ENCODE measurements at regions not wholly inside any gene's neighbourhood (a gene's known extent, or its start where the extent isn't known, plus 50 kb on each side); places are given as distances from the start of the nearest gene placed in this dataset.

DNA sequence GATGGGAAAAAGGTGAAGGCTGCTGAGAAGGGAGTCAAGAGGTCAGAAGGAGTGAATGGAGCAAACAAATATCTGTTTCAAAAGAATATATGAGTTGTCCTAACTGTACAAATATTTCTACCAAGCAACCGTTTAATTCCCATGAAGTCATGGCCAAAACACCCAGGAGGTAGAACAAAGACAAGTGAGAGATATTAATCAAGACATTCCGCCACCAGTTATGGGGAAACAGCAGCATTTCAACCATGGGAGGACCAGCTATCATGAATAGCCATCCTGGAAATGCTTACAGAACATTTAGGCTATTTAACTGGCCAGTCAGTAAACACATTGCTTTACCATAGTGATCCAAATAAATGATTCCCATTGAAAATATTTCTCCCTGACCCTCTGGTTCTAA, 396.3 kb downstream of the IRS1 start:
- TF ChIP-seq ZNF292 (tag by site-specific recombination; IDR thresholded peaks at IDR 0.05; ENCODE audit: borderline replicate concordance, low read depth), result no peak
- TF ChIP-seq, protein P1, sequence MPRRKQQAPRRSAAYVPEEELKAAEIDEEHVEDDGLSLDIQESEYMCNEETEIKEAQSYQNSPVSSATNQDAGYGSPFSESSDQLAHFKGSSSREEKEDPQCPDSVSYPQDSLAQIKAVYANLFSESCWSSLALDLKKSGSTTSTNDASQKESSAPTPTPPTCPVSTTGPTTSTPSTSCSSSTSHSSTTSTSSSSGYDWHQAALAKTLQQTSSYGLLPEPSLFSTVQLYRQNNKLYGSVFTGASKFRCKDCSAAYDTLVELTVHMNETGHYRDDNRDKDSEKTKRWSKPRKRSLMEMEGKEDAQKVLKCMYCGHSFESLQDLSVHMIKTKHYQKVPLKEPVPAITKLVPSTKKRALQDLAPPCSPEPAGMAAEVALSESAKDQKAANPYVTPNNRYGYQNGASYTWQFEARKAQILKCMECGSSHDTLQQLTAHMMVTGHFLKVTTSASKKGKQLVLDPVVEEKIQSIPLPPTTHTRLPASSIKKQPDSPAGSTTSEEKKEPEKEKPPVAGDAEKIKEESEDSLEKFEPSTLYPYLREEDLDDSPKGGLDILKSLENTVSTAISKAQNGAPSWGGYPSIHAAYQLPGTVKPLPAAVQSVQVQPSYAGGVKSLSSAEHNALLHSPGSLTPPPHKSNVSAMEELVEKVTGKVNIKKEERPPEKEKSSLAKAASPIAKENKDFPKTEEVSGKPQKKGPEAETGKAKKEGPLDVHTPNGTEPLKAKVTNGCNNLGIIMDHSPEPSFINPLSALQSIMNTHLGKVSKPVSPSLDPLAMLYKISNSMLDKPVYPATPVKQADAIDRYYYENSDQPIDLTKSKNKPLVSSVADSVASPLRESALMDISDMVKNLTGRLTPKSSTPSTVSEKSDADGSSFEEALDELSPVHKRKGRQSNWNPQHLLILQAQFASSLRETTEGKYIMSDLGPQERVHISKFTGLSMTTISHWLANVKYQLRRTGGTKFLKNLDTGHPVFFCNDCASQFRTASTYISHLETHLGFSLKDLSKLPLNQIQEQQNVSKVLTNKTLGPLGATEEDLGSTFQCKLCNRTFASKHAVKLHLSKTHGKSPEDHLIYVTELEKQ (tag by site-specific recombination; IDR thresholded peaks at IDR 0.05; ENCODE audit: borderline replicate concordance), result no peak
- no peak for TF ChIP-seq ZNF416 (tag by site-specific recombination; IDR thresholded peaks at IDR 0.05)
- no peak for TF ChIP-seq ZNF558 (tag by site-specific recombination; IDR thresholded peaks at IDR 0.05)
- TF ChIP-seq, protein P2, sequence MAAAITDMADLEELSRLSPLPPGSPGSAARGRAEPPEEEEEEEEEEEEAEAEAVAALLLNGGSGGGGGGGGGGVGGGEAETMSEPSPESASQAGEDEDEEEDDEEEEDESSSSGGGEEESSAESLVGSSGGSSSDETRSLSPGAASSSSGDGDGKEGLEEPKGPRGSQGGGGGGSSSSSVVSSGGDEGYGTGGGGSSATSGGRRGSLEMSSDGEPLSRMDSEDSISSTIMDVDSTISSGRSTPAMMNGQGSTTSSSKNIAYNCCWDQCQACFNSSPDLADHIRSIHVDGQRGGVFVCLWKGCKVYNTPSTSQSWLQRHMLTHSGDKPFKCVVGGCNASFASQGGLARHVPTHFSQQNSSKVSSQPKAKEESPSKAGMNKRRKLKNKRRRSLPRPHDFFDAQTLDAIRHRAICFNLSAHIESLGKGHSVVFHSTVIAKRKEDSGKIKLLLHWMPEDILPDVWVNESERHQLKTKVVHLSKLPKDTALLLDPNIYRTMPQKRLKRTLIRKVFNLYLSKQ (tag by site-specific recombination; IDR thresholded peaks at IDR 0.05; ENCODE audit: borderline replicate concordance), result no peak
- no peak for TF ChIP-seq ZIC2 (tag by site-specific recombination; IDR thresholded peaks at IDR 0.05)
- TF ChIP-seq, protein P3, sequence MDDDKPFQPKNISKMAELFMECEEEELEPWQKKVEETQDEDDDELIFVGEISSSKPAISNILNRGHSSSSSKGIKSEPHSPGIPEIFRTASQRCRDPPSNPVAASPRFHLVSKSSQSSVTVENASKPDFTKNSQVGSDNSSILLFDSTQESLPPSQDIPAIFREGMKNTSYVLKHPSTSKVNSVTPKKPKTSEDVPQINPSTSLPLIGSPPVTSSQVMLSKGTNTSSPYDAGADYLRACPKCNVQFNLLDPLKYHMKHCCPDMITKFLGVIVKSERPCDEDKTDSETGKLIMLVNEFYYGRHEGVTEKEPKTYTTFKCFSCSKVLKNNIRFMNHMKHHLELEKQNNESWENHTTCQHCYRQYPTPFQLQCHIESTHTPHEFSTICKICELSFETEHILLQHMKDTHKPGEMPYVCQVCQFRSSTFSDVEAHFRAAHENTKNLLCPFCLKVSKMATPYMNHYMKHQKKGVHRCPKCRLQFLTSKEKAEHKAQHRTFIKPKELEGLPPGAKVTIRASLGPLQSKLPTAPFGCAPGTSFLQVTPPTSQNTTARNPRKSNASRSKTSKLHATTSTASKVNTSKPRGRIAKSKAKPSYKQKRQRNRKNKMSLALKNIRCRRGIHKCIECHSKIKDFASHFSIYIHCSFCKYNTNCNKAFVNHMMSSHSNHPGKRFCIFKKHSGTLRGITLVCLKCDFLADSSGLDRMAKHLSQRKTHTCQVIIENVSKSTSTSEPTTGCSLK (tag by site-specific recombination; IDR thresholded peaks at IDR 0.05), result no peak
- no peak for TF ChIP-seq PRDM1 (tag by site-specific recombination; IDR thresholded peaks at IDR 0.05)
- TF ChIP-seq, protein P4, sequence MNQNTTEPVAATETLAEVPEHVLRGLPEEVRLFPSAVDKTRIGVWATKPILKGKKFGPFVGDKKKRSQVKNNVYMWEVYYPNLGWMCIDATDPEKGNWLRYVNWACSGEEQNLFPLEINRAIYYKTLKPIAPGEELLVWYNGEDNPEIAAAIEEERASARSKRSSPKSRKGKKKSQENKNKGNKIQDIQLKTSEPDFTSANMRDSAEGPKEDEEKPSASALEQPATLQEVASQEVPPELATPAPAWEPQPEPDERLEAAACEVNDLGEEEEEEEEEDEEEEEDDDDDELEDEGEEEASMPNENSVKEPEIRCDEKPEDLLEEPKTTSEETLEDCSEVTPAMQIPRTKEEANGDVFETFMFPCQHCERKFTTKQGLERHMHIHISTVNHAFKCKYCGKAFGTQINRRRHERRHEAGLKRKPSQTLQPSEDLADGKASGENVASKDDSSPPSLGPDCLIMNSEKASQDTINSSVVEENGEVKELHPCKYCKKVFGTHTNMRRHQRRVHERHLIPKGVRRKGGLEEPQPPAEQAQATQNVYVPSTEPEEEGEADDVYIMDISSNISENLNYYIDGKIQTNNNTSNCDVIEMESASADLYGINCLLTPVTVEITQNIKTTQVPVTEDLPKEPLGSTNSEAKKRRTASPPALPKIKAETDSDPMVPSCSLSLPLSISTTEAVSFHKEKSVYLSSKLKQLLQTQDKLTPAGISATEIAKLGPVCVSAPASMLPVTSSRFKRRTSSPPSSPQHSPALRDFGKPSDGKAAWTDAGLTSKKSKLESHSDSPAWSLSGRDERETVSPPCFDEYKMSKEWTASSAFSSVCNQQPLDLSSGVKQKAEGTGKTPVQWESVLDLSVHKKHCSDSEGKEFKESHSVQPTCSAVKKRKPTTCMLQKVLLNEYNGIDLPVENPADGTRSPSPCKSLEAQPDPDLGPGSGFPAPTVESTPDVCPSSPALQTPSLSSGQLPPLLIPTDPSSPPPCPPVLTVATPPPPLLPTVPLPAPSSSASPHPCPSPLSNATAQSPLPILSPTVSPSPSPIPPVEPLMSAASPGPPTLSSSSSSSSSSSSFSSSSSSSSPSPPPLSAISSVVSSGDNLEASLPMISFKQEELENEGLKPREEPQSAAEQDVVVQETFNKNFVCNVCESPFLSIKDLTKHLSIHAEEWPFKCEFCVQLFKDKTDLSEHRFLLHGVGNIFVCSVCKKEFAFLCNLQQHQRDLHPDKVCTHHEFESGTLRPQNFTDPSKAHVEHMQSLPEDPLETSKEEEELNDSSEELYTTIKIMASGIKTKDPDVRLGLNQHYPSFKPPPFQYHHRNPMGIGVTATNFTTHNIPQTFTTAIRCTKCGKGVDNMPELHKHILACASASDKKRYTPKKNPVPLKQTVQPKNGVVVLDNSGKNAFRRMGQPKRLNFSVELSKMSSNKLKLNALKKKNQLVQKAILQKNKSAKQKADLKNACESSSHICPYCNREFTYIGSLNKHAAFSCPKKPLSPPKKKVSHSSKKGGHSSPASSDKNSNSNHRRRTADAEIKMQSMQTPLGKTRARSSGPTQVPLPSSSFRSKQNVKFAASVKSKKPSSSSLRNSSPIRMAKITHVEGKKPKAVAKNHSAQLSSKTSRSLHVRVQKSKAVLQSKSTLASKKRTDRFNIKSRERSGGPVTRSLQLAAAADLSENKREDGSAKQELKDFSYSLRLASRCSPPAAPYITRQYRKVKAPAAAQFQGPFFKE (tag by site-specific recombination; IDR thresholded peaks at IDR 0.05; ENCODE audit: borderline replicate concordance), result no peak
- TF ChIP-seq ZNF335 (tag by site-specific recombination; conservative IDR thresholded peaks at IDR 0.05), result no peak
- TF ChIP-seq, protein P5, sequence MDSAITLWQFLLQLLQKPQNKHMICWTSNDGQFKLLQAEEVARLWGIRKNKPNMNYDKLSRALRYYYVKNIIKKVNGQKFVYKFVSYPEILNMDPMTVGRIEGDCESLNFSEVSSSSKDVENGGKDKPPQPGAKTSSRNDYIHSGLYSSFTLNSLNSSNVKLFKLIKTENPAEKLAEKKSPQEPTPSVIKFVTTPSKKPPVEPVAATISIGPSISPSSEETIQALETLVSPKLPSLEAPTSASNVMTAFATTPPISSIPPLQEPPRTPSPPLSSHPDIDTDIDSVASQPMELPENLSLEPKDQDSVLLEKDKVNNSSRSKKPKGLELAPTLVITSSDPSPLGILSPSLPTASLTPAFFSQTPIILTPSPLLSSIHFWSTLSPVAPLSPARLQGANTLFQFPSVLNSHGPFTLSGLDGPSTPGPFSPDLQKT (IDR thresholded peaks at IDR 0.05; ENCODE audit: borderline replicate concordance, low read depth, low read length), result no peak
- TF ChIP-seq, protein P6, sequence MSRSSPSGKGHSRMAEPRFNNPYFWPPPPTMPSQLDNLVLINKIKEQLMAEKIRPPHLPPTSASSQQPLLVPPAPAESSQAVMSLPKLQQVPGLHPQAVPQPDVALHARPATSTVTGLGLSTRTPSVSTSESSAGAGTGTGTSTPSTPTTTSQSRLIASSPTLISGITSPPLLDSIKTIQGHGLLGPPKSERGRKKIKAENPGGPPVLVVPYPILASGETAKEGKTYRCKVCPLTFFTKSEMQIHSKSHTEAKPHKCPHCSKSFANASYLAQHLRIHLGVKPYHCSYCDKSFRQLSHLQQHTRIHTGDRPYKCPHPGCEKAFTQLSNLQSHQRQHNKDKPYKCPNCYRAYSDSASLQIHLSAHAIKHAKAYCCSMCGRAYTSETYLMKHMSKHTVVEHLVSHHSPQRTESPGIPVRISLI (tag by site-specific recombination; IDR thresholded peaks at IDR 0.05), result no peak
- TF ChIP-seq, protein P7, sequence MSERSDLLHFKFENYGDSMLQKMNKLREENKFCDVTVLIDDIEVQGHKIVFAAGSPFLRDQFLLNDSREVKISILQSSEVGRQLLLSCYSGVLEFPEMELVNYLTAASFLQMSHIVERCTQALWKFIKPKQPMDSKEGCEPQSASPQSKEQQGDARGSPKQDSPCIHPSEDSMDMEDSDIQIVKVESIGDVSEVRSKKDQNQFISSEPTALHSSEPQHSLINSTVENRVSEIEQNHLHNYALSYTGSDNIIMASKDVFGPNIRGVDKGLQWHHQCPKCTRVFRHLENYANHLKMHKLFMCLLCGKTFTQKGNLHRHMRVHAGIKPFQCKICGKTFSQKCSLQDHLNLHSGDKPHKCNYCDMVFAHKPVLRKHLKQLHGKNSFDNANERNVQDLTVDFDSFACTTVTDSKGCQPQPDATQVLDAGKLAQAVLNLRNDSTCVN (tag by site-specific recombination; optimal IDR thresholded peaks at IDR 0.05), result no peak
- no peak for TF ChIP-seq KLF8 (tag by site-specific recombination; IDR thresholded peaks at IDR 0.05)
- no peak for TF ChIP-seq ZNF155 (tag by site-specific recombination; IDR thresholded peaks at IDR 0.05)
- no peak for TF ChIP-seq ZBTB17 (tag by site-specific recombination; IDR thresholded peaks at IDR 0.05)
- no peak for TF ChIP-seq ZNF654 (tag by site-specific recombination; IDR thresholded peaks at IDR 0.05; ENCODE audit: low read depth)
- TF ChIP-seq ZNF658 (tag by site-specific recombination; IDR thresholded peaks at IDR 0.05), result no peak
- no peak for TF ChIP-seq ZNF530 (tag by site-specific recombination; IDR thresholded peaks at IDR 0.05; ENCODE audit: low read depth)
- Histone ChIP-seq H3K27ac (ENCODE audit: extremely low read depth, low read depth, low read length) (no peak overlapping the region), H3K4me1 (ENCODE audit: control insufficient read depth, insufficient read depth, low read length) (peaks cover 2% of the 10 kb centered on the region; the same call in 1 of the 2 replicates), H3K36me3 (ENCODE audit: control insufficient read depth in 2 of 2, insufficient read depth in 1 of 2, low read length in 2 of 2) (no peaks in the 10 kb centered on the region), H3K9me3 (ENCODE audit: control insufficient read depth, insufficient read depth, low read depth, low read length) (no peaks in the 10 kb centered on the region), H3K4me3 (ENCODE audit: low read depth, low read length) (no peak overlapping the region)
- ChIA-PET CTCF (no interaction called here), POLR2A (no interaction called here)
